ENCODE measurements at regions not wholly inside any gene's neighbourhood (a gene's known extent, or its start where the extent isn't known, plus 50 kb on each side); places are given as distances from the start of the nearest gene placed in this dataset.
"Not testable (repeated sequence)": the region's sequence is repeated elsewhere in the genome, so short reads cannot be mapped to it uniquely, and the experiment has no call there.

GRCh38 chr12:131557078-131557709 lies 153.7 kb upstream of the SFSWAP start:
- no peak overlapping the region for H3K4me3 ChIP-seq (ENCODE audit: low read depth, low read length)
- TF ChIP-seq CTCF (conservative IDR thresholded peaks at IDR 0.05; ENCODE audit: low read depth, low read length): no peak
- DNase-seq (ENCODE audit: low read depth): no peak

- H3K4me3 ChIP-seq (ENCODE audit: low read depth, low read length): no peak overlapping the region
- no peak for DNase-seq (ENCODE audit: low read depth)
- no peak for TF ChIP-seq CTCF (conservative IDR thresholded peaks at IDR 0.05; ENCODE audit: low read depth, low read length)
Measured at GRCh38 chr12:131559517-131560516, 151.1 kb upstream of the SFSWAP start.

- no peak for DNase-seq (ENCODE audit: low read depth)
- no peak for TF ChIP-seq CTCF (conservative IDR thresholded peaks at IDR 0.05; ENCODE audit: low read depth, low read length)
- no peak overlapping the region for H3K4me3 ChIP-seq (ENCODE audit: low read depth, low read length)
Measured at GRCh38 chr12:131561051-131561450, 149.8 kb upstream of the SFSWAP start.

GRCh38 chr12:131561891-131562684 lies 148.8 kb upstream of the SFSWAP start:
- TF ChIP-seq CTCF (conservative IDR thresholded peaks at IDR 0.05; ENCODE audit: low read depth, low read length): no peak
- no peak for DNase-seq (ENCODE audit: low read depth)
- H3K4me3 ChIP-seq (ENCODE audit: low read depth, low read length): no peak overlapping the region

GRCh38 chr12:131564138-131564727 lies 146.7 kb upstream of the SFSWAP start:
- not testable (repeated sequence) for H3K4me3 ChIP-seq (ENCODE audit: low read depth, low read length); DNase-seq (ENCODE audit: low read depth)

- H3K4me3 ChIP-seq (ENCODE audit: low read depth, low read length): no peak overlapping the region
- DNase-seq (ENCODE audit: low read depth): no peak
- no peak for TF ChIP-seq CTCF (conservative IDR thresholded peaks at IDR 0.05; ENCODE audit: low read depth, low read length)
Measured at GRCh38 chr12:131564845-131565244, 146.0 kb upstream of the SFSWAP start.

Measured in choroid plexus epithelial cell (primary cell).